ENCODE measurements at regions not wholly inside any gene's neighbourhood (a gene's known extent, or its start where the extent isn't known, plus 50 kb on each side); places are given as distances from the start of the nearest gene placed in this dataset.

DNA sequence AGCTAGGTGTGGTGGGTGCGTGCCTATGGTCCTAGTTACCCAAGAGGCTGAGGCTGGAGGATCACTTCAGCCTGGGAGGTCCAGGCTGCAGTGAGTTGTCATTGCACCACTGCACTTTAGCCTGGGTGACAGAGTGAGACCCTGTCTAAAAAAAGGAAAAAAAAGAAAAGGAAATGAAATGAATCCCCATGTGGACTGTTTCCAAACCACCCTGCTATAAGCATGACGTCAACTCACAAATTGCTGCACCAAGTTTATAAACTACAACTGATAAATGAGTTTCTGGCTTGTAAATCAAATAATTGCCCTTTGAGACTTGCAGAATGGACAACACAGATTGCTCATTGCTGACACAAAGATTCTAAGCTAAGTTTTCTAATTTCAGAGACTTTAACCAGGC is 51.0 kb upstream of the STK38L start:
- H3K4me1 Mint-ChIP-seq = no peaks in the 10 kb centered on the region
- no peaks in the 10 kb centered on the region for H3K27me3 Mint-ChIP-seq
- H3K36me3 Mint-ChIP-seq = peaks cover 5% of the 10 kb centered on the region
- no peak overlapping the region for H3K4me3 Mint-ChIP-seq
- H3K9me3 Mint-ChIP-seq = no peaks in the 10 kb centered on the region
- no peak overlapping the region for H3K27ac Mint-ChIP-seq

GRCh38 chr12:27193854-27194544 is 50.1 kb upstream of the STK38L start:
- Mint-ChIP-seq H3K4me1 (no peaks in the 10 kb centered on the region), H3K9me3 (no peaks in the 10 kb centered on the region), H3K27me3 (no peaks in the 10 kb centered on the region), H3K4me3 (no peak overlapping the region), H3K36me3 (peaks cover 5% of the 10 kb centered on the region), H3K27ac (no peak overlapping the region)
